Stimulated activated CD4-positive, alpha-beta T cell treated with anti-CD3 and anti-CD28 coated beads, Interleukin-4, amount 100 ng/mL, for 24 hours (primary cell): ENCODE measurements at regions not wholly inside any gene's neighbourhood (a gene's known extent, or its start where the extent isn't known, plus 50 kb on each side); places are given as distances from the start of the nearest gene placed in this dataset.
"Not testable (repeated sequence)": the region's sequence is repeated elsewhere in the genome, so short reads cannot be mapped to it uniquely, and the experiment has no call there.

Experiments
- DNase-seq: peaks from one replicate; pipeline ENCODE4 v3.0.0-alpha.2; 2020

- no peak for DNase-seq
Measured at GRCh38 chr4:111941957-111942356, 203.3 kb upstream of the FAM241A start.

- no peak for DNase-seq
Measured at GRCh38 chr4:111943796-111944203, 201.5 kb upstream of the FAM241A start.

GRCh38 chr4:111945014-111945413 is 200.2 kb upstream of the FAM241A start:
- DNase-seq, result no peak

GRCh38 chr4:111946800-111947199 is 198.5 kb upstream of the FAM241A start:
- DNase-seq, result no peak

GRCh38 chr4:111952688-111953087 is 192.6 kb upstream of the FAM241A start:
- DNase-seq, result no peak

- DNase-seq, result no peak
Measured at GRCh38 chr4:111954550-111954949, 190.7 kb upstream of the FAM241A start.

- no peak for DNase-seq
Measured at GRCh38 chr4:111955001-111955400, 190.3 kb upstream of the FAM241A start.

GRCh38 chr4:111957116-111957515 is 188.1 kb upstream of the FAM241A start:
- DNase-seq, result no peak

- DNase-seq, result no peak
Measured at GRCh38 chr4:111957997-111958396, 187.3 kb upstream of the FAM241A start.

- DNase-seq, result no peak
Measured at GRCh38 chr4:111959222-111959621, 186.0 kb upstream of the FAM241A start.

- no peak for DNase-seq
Measured at GRCh38 chr4:111960241-111960667, 185.0 kb upstream of the FAM241A start.

- DNase-seq, result not testable (repeated sequence)
Measured at GRCh38 chr4:111961026-111961425, 184.2 kb upstream of the FAM241A start.

- DNase-seq, result no peak
Measured at GRCh38 chr4:111961809-111962208, 183.4 kb upstream of the FAM241A start.

GRCh38 chr4:111963158-111963700 is 182.0 kb upstream of the FAM241A start:
- DNase-seq, result no peak

GRCh38 chr4:111977419-111977965 is 167.8 kb upstream of the FAM241A start:
- DNase-seq, result no peak

GRCh38 chr4:111979921-111980320 is 165.3 kb upstream of the FAM241A start:
- DNase-seq, result no peak

- no peak for DNase-seq
Measured at GRCh38 chr4:111982089-111982488, 163.2 kb upstream of the FAM241A start.

GRCh38 chr4:111984169-111984819 is 161.0 kb upstream of the FAM241A start:
- DNase-seq, result no peak

GRCh38 chr4:111985426-111985825 is 159.8 kb upstream of the FAM241A start:
- DNase-seq, result no peak

- no peak for DNase-seq
Measured at GRCh38 chr4:111986095-111986494, 159.2 kb upstream of the FAM241A start.

GRCh38 chr4:111988514-111988913 is 156.7 kb upstream of the FAM241A start:
- DNase-seq, result no peak

- no peak for DNase-seq
Measured at GRCh38 chr4:111989817-111990216, 155.4 kb upstream of the FAM241A start.

- no peak for DNase-seq
Measured at GRCh38 chr4:111991163-111991562, 154.1 kb upstream of the FAM241A start.

- no peak for DNase-seq
Measured at GRCh38 chr4:111991797-111992196, 153.5 kb upstream of the FAM241A start.
